GM04504 (cell line): ENCODE measurements at regions not wholly inside any gene's neighbourhood (a gene's known extent, or its start where the extent isn't known, plus 50 kb on each side); places are given as distances from the start of the nearest gene placed in this dataset.
"Not testable (repeated sequence)": the region's sequence is repeated elsewhere in the genome, so short reads cannot be mapped to it uniquely, and the experiment has no call there.

ENCODE experiments used
- DNase-seq: peaks from one replicate; pipeline ENCODE4 v3.0.0-alpha.2; 2012; ENCODE audit warnings: low read depth

- no peak for DNase-seq
These were observed 1165.3 kb downstream of the TAF11L14 start for GRCh38 chr5:18799482-18800128.

GRCh38 chr5:18800293-18801025 is 1166.2 kb downstream of the TAF11L14 start:
- no peak for DNase-seq

GRCh38 chr5:18801413-18801812 is 1167.2 kb downstream of the TAF11L14 start:
- DNase-seq: not testable (repeated sequence)

GRCh38 chr5:18802336-18802735 is 1168.1 kb downstream of the TAF11L14 start:
- no peak for DNase-seq

GRCh38 chr5:18805376-18805775 is 1171.1 kb downstream of the TAF11L14 start:
- DNase-seq: no peak

GRCh38 chr5:18807256-18808149 is 1173.2 kb downstream of the TAF11L14 start:
- no peak for DNase-seq

GRCh38 chr5:18811661-18812060 is 1176.3 kb downstream of the CDH18 start:
- no peak for DNase-seq

- no peak for DNase-seq
These were observed 1159.6 kb downstream of the CDH18 start for GRCh38 chr5:18828351-18828750.

- DNase-seq: no peak
These were observed 1158.5 kb downstream of the CDH18 start for GRCh38 chr5:18829539-18829938.

- no peak for DNase-seq
These were observed 1137.8 kb downstream of the CDH18 start for GRCh38 chr5:18850216-18850615.

GRCh38 chr5:18872978-18873377 is 1115.0 kb downstream of the CDH18 start:
- DNase-seq: no peak

GRCh38 chr5:18876565-18876964 is 1111.4 kb downstream of the CDH18 start:
- DNase-seq: no peak

GRCh38 chr5:18881615-18882014 is 1106.4 kb downstream of the CDH18 start:
- no peak for DNase-seq

GRCh38 chr5:18882154-18882553 is 1105.8 kb downstream of the CDH18 start:
- no peak for DNase-seq

GRCh38 chr5:18888821-18889220 is 1099.2 kb downstream of the CDH18 start:
- no peak for DNase-seq

- DNase-seq: no peak
These were observed 1087.4 kb downstream of the CDH18 start for GRCh38 chr5:18900644-18901043.

GRCh38 chr5:18920966-18921365 is 1067.0 kb downstream of the CDH18 start:
- no peak for DNase-seq

- DNase-seq: no peak
These were observed 1055.9 kb downstream of the CDH18 start for GRCh38 chr5:18932081-18932480.

- no peak for DNase-seq
These were observed 1043.2 kb downstream of the CDH18 start for GRCh38 chr5:18944771-18945170.

- no peak for DNase-seq
These were observed 1033.8 kb downstream of the CDH18 start for GRCh38 chr5:18954239-18954638.

- no peak for DNase-seq
These were observed 1028.5 kb downstream of the CDH18 start for GRCh38 chr5:18959535-18959934.

- DNase-seq: no peak
These were observed 1026.8 kb downstream of the CDH18 start for GRCh38 chr5:18961234-18961633.

GRCh38 chr5:18965893-18966292 is 1022.1 kb downstream of the CDH18 start:
- no peak for DNase-seq
